ENCODE measurements at regions not wholly inside any gene's neighbourhood (a gene's known extent, or its start where the extent isn't known, plus 50 kb on each side); places are given as distances from the start of the nearest gene placed in this dataset.

DNA sequence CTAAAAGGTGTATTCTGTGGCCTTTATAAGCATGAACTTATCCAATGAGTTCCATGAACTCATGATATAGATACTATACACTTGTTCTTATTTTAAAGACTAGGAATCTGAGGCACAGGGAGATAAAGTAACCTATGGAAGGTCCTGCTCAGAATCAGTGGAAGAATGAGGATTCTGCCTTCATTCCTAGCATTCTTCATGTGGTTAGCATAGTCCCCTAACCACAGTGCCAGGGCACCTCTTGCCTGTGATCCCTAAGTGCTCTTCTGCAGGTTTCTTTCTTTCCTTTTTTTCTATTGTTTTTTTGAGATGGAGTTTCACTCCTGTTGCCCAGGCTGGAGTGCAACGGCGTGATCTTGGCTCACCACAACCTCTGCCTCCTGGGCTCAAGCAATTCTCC is 174.1 kb downstream of the C9orf152 start:
- H3K9me3 ChIP-seq (ENCODE audit: control insufficient read depth, low read length): no peaks in the 10 kb centered on the region
- H3K36me3 ChIP-seq (ENCODE audit: control insufficient read depth, insufficient read depth, low read length): peaks cover 2% of the 10 kb centered on the region
- H3K4me2 ChIP-seq (ENCODE audit: low read length): no peak overlapping the region
- no peaks in the 10 kb centered on the region for H3K27me3 ChIP-seq (ENCODE audit: control insufficient read depth, insufficient read depth, low read length)
- no peaks in the 10 kb centered on the region for H3K4me1 ChIP-seq
- H3K4me3 ChIP-seq (ENCODE audit: low read depth, low read length): no peak overlapping the region
- TF ChIP-seq, protein P1, sequence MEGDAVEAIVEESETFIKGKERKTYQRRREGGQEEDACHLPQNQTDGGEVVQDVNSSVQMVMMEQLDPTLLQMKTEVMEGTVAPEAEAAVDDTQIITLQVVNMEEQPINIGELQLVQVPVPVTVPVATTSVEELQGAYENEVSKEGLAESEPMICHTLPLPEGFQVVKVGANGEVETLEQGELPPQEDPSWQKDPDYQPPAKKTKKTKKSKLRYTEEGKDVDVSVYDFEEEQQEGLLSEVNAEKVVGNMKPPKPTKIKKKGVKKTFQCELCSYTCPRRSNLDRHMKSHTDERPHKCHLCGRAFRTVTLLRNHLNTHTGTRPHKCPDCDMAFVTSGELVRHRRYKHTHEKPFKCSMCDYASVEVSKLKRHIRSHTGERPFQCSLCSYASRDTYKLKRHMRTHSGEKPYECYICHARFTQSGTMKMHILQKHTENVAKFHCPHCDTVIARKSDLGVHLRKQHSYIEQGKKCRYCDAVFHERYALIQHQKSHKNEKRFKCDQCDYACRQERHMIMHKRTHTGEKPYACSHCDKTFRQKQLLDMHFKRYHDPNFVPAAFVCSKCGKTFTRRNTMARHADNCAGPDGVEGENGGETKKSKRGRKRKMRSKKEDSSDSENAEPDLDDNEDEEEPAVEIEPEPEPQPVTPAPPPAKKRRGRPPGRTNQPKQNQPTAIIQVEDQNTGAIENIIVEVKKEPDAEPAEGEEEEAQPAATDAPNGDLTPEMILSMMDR (IDR thresholded peaks at IDR 0.05): no peak
- no peak overlapping the region for H2AFZ ChIP-seq
- H3K79me2 ChIP-seq: no peaks in the 10 kb centered on the region
- H3K9ac ChIP-seq: no peak overlapping the region
- no peak overlapping the region for H3K27ac ChIP-seq

DNA sequence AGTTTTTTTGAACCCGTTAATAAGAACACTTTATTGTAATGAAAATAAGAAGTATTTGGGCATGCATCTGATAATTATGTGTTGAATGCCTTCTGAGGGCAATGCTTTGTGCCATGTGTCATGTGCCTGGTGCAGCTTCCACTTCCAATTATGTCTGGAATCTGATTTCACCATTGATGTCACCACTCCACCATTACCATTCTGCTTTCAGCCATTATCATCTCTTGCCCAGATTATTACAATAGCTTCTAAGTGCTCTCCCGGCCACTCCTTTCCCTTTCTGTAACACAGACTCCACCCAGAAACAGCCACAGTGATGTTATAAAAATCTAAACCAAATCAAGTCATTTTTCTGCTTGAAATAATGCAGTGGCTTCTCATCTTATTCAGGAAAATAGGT is 171.7 kb downstream of the C9orf152 start:
- Histone ChIP-seq H3K36me3 (ENCODE audit: control insufficient read depth, insufficient read depth, low read length) (no peaks in the 10 kb centered on the region), H3K4me1 (no peaks in the 10 kb centered on the region), H3K4me2 (ENCODE audit: low read length) (no peak overlapping the region), H3K4me3 (ENCODE audit: low read depth, low read length) (no peak overlapping the region), H3K9me3 (ENCODE audit: control insufficient read depth, low read length) (no peaks in the 10 kb centered on the region), H3K9ac (no peak overlapping the region), H3K27ac (no peak overlapping the region), H3K79me2 (no peaks in the 10 kb centered on the region), H2AFZ (no peak overlapping the region), H3K27me3 (ENCODE audit: control insufficient read depth, insufficient read depth, low read length) (no peaks in the 10 kb centered on the region)
- TF ChIP-seq, protein P1 (IDR thresholded peaks at IDR 0.05): no peak

DNA sequence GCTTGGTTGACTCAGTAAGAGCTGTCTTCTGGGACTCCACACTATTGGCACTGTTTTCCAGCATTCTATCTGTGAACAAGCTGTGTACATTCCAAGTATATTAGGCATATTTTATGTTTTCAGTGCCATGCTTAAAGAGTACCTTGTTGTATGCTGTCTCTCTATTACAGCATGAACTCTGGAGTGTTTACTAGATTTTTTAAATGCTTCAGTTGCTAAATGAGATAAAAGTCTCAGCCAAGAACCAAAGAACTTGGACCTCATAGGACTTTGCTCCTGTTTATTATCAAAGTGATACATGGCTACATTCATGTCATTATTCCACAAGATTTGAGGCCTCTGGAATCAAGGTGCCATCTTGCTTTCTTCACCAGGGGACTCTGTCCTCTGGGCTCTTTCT is 167.2 kb downstream of the C9orf152 start:
- H3K9ac ChIP-seq: no peak overlapping the region
- no peaks in the 10 kb centered on the region for H3K79me2 ChIP-seq
- TF ChIP-seq, protein P1 (IDR thresholded peaks at IDR 0.05): no peak
- H2AFZ ChIP-seq: no peak overlapping the region
- H3K27me3 ChIP-seq (ENCODE audit: control insufficient read depth, insufficient read depth, low read length): no peaks in the 10 kb centered on the region
- no peak overlapping the region for H3K4me3 ChIP-seq (ENCODE audit: low read depth, low read length)
- no peaks in the 10 kb centered on the region for H3K4me1 ChIP-seq
- H3K9me3 ChIP-seq (ENCODE audit: control insufficient read depth, low read length): no peaks in the 10 kb centered on the region
- no peak overlapping the region for H3K4me2 ChIP-seq (ENCODE audit: low read length)
- no peak overlapping the region for H3K27ac ChIP-seq
- H3K36me3 ChIP-seq (ENCODE audit: control insufficient read depth, insufficient read depth, low read length): no peaks in the 10 kb centered on the region

DNA sequence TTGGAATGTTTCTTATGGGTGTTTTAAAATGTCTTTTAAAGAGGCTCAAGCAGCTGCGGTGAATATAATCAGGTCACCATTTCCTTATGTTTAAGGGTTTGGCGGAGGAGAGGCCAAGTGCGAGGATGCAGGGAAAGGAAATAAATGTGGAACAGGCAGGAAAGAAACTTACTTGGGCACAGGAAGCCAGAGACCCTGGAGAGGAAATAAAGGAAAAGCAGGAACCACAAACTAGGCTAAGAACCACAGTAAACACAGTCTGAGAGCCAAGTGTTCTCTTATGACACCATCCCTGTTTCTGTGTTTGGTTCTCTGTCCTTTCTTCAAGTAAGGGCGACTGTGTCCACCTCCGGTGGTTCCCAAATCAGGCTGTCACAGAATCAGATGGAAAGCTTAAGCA is 166.5 kb downstream of the C9orf152 start:
- Histone ChIP-seq H3K79me2 (no peaks in the 10 kb centered on the region), H3K9ac (no peak overlapping the region), H3K9me3 (ENCODE audit: control insufficient read depth, low read length) (no peaks in the 10 kb centered on the region), H3K4me2 (ENCODE audit: low read length) (no peak overlapping the region), H3K27ac (no peak overlapping the region), H3K4me1 (no peaks in the 10 kb centered on the region), H3K36me3 (ENCODE audit: control insufficient read depth, insufficient read depth, low read length) (no peaks in the 10 kb centered on the region), H3K27me3 (ENCODE audit: control insufficient read depth, insufficient read depth, low read length) (no peaks in the 10 kb centered on the region), H2AFZ (no peak overlapping the region), H3K4me3 (ENCODE audit: low read depth, low read length) (no peak overlapping the region)
- TF ChIP-seq, protein P1 (IDR thresholded peaks at IDR 0.05): no peak

DNA sequence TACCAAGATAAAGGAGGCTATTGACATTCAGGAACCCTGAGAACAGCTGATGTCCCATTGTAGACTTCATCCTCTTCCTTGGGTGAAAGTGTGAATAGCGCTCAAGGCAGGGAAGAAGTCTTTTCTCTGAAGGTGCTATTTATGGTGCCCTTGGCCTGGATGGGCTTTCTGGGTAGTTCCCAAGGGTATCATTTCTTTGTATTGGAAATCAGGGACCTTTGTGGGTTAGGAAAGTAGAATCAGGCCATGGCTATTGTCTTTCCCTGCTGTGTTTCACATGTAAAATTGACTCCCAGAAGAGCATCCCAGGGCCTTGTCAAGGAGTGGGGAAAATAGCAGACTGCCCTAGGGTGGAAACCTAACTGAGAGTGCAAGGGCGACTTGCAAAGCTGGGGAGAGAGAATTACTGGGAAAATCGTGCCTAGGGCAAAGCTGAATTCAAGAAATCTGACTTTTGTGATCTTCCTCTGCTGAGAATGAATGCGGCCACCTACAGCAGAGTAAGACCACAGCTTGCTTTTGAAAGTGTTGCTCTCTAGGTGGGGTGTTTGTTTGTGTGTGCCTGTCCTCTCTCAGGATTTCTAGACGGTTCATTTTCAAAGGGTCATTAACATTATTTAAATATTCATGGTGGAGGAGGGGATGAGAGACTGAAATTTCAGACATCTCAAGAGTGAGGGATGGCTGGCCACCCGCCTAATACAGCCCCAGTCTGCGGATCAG is 160.6 kb downstream of the C9orf152 start:
- TF ChIP-seq, protein P1 (IDR thresholded peaks at IDR 0.05): no peak
- H3K27me3 ChIP-seq (ENCODE audit: control insufficient read depth, insufficient read depth, low read length): no peaks in the 10 kb centered on the region
- no peaks in the 10 kb centered on the region for H3K79me2 ChIP-seq
- H3K27ac ChIP-seq: no peak overlapping the region
- H3K4me2 ChIP-seq (ENCODE audit: low read length): no peak overlapping the region
- H3K9me3 ChIP-seq (ENCODE audit: control insufficient read depth, low read length): no peaks in the 10 kb centered on the region
- H3K36me3 ChIP-seq (ENCODE audit: control insufficient read depth, insufficient read depth, low read length): no peaks in the 10 kb centered on the region
- H3K4me1 ChIP-seq: no peaks in the 10 kb centered on the region
- no peak overlapping the region for H3K9ac ChIP-seq
- no peak overlapping the region for H3K4me3 ChIP-seq (ENCODE audit: low read depth, low read length)
- H2AFZ ChIP-seq: peak overlapping the region; percentile 58

Measured in parathyroid adenoma (tissue), 2 donors.